Stimulated activated CD8-positive, alpha-beta memory T cell treated with anti-CD3 and anti-CD28 coated beads, Interleukin-7, amount 100 ng/mL, for 4 hours (primary cell): ENCODE measurements at regions not wholly inside any gene's neighbourhood (a gene's known extent, or its start where the extent isn't known, plus 50 kb on each side); places are given as distances from the start of the nearest gene placed in this dataset.

ENCODE experiments used
- DNase-seq, 2 donors: peaks; one replicate each; pipeline ENCODE4 v3.0.0-alpha.2; 2020; ENCODE audit warnings: low read depth in 2 of 2

- DNase-seq = no peak
Measured at GRCh38 chr7:155360495-155361345, 63.0 kb downstream of the INSIG1 start.

- DNase-seq = no peak
Measured at GRCh38 chr7:155361346-155361680, 63.6 kb downstream of the INSIG1 start.

GRCh38 chr7:155361947-155362346 is 64.3 kb downstream of the INSIG1 start:
- DNase-seq = no peak

GRCh38 chr7:155362380-155363145 is 64.9 kb downstream of the INSIG1 start:
- DNase-seq = no peak

GRCh38 chr7:155363146-155363539 is 65.5 kb downstream of the INSIG1 start:
- DNase-seq = no peak

- DNase-seq = no peak
Measured at GRCh38 chr7:155363852-155364600, 66.3 kb downstream of the INSIG1 start.

- DNase-seq = no peak
Measured at GRCh38 chr7:155365146-155365874, 67.6 kb downstream of the INSIG1 start.

- DNase-seq = no peak
Measured at GRCh38 chr7:155368894-155369600, 71.4 kb downstream of the INSIG1 start.

- DNase-seq = no peak
Measured at GRCh38 chr7:155369766-155370165, 72.1 kb downstream of the INSIG1 start.

GRCh38 chr7:155371331-155371883 is 73.7 kb downstream of the INSIG1 start:
- DNase-seq = no peak

- no peak for DNase-seq
Measured at GRCh38 chr7:155371884-155372781, 74.5 kb downstream of the INSIG1 start.

- DNase-seq = no peak
Measured at GRCh38 chr7:155372782-155373358, 75.2 kb downstream of the INSIG1 start.

- no peak for DNase-seq
Measured at GRCh38 chr7:155373359-155374273, 75.9 kb downstream of the INSIG1 start.

- no peak for DNase-seq
Measured at GRCh38 chr7:155374276-155375252, 76.9 kb downstream of the INSIG1 start.

- no peak for DNase-seq
Measured at GRCh38 chr7:155375337-155376277, 77.9 kb downstream of the INSIG1 start.
